ENCODE measurements at regions not wholly inside any gene's neighbourhood (a gene's known extent, or its start where the extent isn't known, plus 50 kb on each side); places are given as distances from the start of the nearest gene placed in this dataset.

GRCh38 chr14:97264516-97265230 is 467.5 kb downstream of the VRK1 start:
- H3K27me3 ChIP-seq (replicated peaks; ENCODE audit: control insufficient read depth, insufficient read depth, low read length): no peaks in the 10 kb centered on the region
- H3K4me3 ChIP-seq (replicated peaks; ENCODE audit: low read depth, low read length): no peak overlapping the region
- TF ChIP-seq, protein P1, sequence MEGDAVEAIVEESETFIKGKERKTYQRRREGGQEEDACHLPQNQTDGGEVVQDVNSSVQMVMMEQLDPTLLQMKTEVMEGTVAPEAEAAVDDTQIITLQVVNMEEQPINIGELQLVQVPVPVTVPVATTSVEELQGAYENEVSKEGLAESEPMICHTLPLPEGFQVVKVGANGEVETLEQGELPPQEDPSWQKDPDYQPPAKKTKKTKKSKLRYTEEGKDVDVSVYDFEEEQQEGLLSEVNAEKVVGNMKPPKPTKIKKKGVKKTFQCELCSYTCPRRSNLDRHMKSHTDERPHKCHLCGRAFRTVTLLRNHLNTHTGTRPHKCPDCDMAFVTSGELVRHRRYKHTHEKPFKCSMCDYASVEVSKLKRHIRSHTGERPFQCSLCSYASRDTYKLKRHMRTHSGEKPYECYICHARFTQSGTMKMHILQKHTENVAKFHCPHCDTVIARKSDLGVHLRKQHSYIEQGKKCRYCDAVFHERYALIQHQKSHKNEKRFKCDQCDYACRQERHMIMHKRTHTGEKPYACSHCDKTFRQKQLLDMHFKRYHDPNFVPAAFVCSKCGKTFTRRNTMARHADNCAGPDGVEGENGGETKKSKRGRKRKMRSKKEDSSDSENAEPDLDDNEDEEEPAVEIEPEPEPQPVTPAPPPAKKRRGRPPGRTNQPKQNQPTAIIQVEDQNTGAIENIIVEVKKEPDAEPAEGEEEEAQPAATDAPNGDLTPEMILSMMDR (IDR thresholded peaks at IDR 0.05; ENCODE audit: insufficient read depth, low read length, poor library complexity, severe bottlenecking): no peak
- no peak for DNase-seq (ENCODE audit: extremely low read depth, insufficient read length)
- no peaks in the 10 kb centered on the region for H3K36me3 ChIP-seq (ENCODE audit: control insufficient read depth, insufficient read depth, low read length)

DNA sequence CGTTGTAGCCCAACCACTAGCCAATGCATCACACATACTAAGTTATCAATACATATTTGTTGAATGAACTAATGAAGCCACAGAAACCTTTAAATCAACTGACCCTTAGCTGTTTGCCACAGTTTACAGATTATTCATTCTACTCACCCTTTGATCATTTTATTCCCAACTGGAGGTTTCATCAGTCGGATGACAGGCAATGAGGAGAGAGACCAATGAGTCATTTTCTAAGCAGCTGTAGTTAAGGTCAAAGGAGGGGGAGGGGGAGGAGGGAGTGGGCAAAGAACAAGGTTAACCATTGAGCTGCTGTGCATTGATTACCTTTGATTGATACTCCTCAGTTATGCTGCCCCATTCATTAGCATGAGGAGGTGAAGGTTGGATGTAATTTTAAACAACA is 469.5 kb downstream of the VRK1 start:
- Histone ChIP-seq H3K27me3 (replicated peaks; ENCODE audit: control insufficient read depth, insufficient read depth, low read length) (no peaks in the 10 kb centered on the region), H3K4me3 (replicated peaks; ENCODE audit: low read depth, low read length) (no peak overlapping the region), H3K36me3 (ENCODE audit: control insufficient read depth, insufficient read depth, low read length) (no peaks in the 10 kb centered on the region)
- TF ChIP-seq, protein P1 (IDR thresholded peaks at IDR 0.05; ENCODE audit: insufficient read depth, low read length, poor library complexity, severe bottlenecking): no peak
- no peak for DNase-seq (ENCODE audit: extremely low read depth, insufficient read length)

GRCh38 chr14:97267509-97267908 is 470.3 kb downstream of the VRK1 start:
- no peaks in the 10 kb centered on the region for H3K27me3 ChIP-seq (replicated peaks; ENCODE audit: control insufficient read depth, insufficient read depth, low read length)
- no peak overlapping the region for H3K4me3 ChIP-seq (replicated peaks; ENCODE audit: low read depth, low read length)
- TF ChIP-seq, protein P1 (IDR thresholded peaks at IDR 0.05; ENCODE audit: insufficient read depth, low read length, poor library complexity, severe bottlenecking): no peak
- no peak for DNase-seq (ENCODE audit: extremely low read depth, insufficient read length)
- no peaks in the 10 kb centered on the region for H3K36me3 ChIP-seq (ENCODE audit: control insufficient read depth, insufficient read depth, low read length)

DNA sequence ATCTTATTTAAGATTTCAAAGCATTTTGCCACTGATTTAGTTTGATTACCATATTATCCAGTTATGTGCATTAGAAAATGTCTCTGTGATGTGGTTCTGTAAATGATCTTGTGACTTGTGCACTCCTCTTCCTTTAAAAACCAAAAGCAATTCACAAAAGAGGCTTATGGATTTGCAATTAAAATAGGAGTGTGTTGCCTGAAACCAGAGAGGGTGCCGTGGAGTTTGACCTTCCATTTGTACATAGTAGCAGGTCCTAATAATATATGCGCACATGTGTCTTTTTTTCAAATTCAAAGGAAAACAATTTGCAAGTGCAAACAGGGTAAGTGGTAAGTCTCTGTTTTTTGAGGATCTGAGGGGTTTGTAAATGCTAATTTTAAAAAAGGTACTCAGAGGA is 470.9 kb downstream of the VRK1 start:
- no peak overlapping the region for H3K4me3 ChIP-seq (replicated peaks; ENCODE audit: low read depth, low read length)
- no peak for DNase-seq (ENCODE audit: extremely low read depth, insufficient read length)
- H3K36me3 ChIP-seq (ENCODE audit: control insufficient read depth, insufficient read depth, low read length): no peaks in the 10 kb centered on the region
- TF ChIP-seq, protein P1 (IDR thresholded peaks at IDR 0.05; ENCODE audit: insufficient read depth, low read length, poor library complexity, severe bottlenecking): no peak
- no peaks in the 10 kb centered on the region for H3K27me3 ChIP-seq (replicated peaks; ENCODE audit: control insufficient read depth, insufficient read depth, low read length)

- no peaks in the 10 kb centered on the region for H3K36me3 ChIP-seq (ENCODE audit: control insufficient read depth, insufficient read depth, low read length)
- H3K4me3 ChIP-seq (replicated peaks; ENCODE audit: low read depth, low read length): no peak overlapping the region
- TF ChIP-seq, protein P1 (IDR thresholded peaks at IDR 0.05; ENCODE audit: insufficient read depth, low read length, poor library complexity, severe bottlenecking): no peak
- DNase-seq (ENCODE audit: extremely low read depth, insufficient read length): no peak
- H3K27me3 ChIP-seq (replicated peaks; ENCODE audit: control insufficient read depth, insufficient read depth, low read length): no peaks in the 10 kb centered on the region
Observed at GRCh38 chr14:97270308-97270707, 473.1 kb downstream of the VRK1 start.

All from GM06990 (cell line).